D721Med (cell line): ENCODE measurements at regions not wholly inside any gene's neighbourhood (a gene's known extent, or its start where the extent isn't known, plus 50 kb on each side); places are given as distances from the start of the nearest gene placed in this dataset.
"Not testable (repeated sequence)": the region's sequence is repeated elsewhere in the genome, so short reads cannot be mapped to it uniquely, and the experiment has no call there.

Experiments
- DNase-seq: peaks from one replicate; pipeline ENCODE4 v3.0.0; 2011; ENCODE audit warnings: low spot score; ENCODE audit not compliant: insufficient read length
- FAIRE-seq: peaks from 2 replicates; lab custom pipeline; 2011; peaks lifted over from hg19 to GRCh38; lab: Jason Lieb, UNC
- CTCF ChIP-seq: IDR thresholded peaks from 2 replicates; pipeline ENCODE4 v1.5.1; 2012; ENCODE audit warnings: mild to moderate bottlenecking, control low read depth; ENCODE audit not compliant: insufficient read depth; ENCODE audit errors: missing control alignments

DNA sequence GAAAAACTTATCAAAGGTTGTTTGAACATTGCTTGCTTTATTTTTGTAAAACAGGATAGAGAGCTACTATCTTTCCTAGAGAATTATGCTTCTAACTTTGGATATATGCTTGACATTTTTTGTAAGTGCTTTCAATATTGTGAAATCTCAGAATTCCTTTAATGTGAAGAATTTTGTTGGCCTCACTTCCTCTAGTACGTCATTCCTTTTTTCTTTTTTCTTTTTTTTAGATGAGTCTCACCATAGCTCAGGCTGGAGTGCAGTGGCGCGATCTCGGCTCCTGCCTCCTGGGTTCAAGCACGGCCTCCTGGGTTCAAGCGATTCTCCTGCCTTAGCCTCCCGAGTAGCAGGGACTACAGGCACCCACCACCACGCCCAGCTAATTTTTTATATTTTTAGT, 668.1 kb downstream of the RFPL4B start:
- TF ChIP-seq CTCF, result no peak
- DNase-seq (no peak), FAIRE-seq (no peak)

DNA sequence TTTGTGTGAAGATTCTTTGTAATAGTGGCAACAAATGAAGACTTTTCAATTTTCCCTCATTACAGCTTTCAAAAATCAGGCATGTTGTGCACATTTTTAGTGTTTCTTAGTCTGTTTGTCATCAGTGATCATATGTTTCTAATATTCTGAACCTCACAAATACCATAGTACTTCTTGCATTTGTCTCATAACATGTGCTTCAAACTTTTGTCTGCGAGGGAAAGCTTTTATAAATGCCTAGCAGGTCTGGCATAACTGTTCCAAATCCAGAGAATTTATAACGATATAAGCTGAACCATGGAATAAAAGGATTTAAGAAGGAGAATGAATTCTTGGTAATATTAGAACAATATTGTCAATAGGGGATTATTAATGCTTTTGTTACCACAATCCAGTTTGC, 670.2 kb downstream of the RFPL4B start:
- DNase-seq, result no peak
- FAIRE-seq, result peak; percentile 51
- no peak for TF ChIP-seq CTCF

DNA sequence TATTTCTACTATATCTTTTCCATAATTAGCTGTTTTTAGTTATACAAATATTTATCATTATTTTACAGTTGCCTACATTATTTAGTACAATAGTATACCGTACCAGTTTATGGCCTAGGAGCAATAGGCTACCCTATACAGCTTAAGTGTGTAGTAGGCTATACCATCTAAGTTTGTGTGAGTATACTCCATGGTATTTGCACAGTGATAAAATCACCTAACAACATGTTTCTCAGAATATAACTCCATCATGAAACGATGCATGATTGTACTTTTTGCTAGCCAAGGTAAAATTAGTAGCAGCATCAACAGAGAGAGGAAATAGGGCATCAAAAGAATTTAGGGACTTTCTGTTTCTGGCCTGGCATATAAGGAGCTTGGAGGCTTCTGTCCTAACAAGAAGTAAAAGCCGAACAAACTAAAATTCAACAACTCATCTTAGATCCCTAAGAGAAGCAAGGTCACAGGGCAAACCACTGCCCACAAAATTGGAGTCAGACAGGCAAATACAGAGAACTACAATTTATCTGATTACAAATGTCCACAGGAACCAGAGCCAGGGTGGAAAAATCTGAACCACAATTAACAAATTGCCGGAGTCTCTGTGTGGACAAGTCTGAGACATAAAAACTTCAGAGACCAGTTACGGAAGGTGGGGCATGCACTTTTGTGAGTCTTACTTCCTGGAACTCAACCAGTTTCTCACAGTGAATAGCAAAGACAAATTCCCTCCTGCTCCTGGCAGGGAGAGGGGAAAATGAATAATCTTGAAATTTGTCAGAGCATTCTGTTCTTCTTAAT, 671.4 kb downstream of the RFPL4B start:
- TF ChIP-seq CTCF, result no peak
- FAIRE-seq (no peak), DNase-seq (no peak)

DNA sequence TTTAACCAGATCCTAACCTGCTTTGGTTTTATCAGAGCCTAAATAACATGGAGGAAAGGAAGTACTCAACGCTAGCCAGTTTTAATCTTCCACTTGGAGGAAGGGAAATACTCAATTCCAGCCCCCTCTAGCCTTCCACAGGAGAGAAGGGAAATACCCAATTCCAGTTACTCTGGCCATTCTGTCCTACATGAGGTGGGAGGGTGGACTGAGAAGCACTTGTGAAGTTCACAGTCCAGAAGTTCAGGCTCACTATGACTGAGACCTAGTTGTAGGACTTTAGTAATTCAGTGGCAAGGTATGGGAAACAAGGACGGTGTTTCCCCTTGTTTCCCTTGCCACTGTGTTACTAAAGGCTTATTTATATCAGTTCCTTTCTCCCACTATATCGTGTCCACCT, 672.0 kb downstream of the RFPL4B start:
- TF ChIP-seq CTCF, result no peak
- FAIRE-seq, result no peak
- no peak for DNase-seq

DNA sequence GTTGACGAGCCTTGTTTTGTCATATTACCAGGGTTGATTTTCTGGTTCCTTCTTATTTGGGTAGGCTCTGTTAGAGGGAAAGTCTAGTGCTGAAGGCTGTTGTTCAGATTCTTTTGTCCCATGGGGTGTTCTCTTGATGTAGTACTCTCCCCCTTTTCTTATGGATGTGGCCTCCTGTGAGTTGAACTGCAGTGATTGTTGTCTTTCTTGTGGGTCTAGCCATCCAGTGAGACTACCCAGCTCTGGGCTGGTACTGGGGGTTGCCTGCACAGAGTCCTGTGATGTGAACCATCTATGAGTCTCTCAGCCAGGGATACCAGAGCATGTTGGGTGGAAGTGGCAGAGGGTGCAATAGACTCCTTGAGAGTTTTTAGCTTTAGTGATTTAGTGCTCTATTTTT, 680.6 kb downstream of the RFPL4B start:
- FAIRE-seq, result no peak
- TF ChIP-seq CTCF, result no peak
- DNase-seq, result no peak

DNA sequence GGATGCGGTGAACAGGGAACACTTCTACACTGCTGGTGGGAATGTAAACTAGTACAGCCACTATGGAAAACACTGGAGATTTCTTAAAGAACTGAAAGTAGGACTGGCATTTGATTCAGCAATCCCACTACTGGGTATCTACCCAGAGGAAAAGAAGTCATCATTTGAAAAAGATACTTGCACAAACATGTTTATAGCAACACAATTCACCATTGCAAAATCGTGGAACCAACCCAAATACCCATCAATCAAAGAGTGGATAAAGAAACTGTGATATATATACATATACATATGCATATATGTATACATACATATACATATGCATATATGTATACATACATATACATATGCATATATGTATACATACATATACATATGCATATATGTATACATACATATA, 682.0 kb downstream of the RFPL4B start:
- DNase-seq, FAIRE-seq: not testable (repeated sequence)

GRCh38 chr6:113031591-113032238, 684.6 kb downstream of the RFPL4B start:
- FAIRE-seq (no peak), DNase-seq (no peak)
- no peak for TF ChIP-seq CTCF
